Stomach (tissue), 8 donors: ENCODE measurements at regions not wholly inside any gene's neighbourhood (a gene's known extent, or its start where the extent isn't known, plus 50 kb on each side); places are given as distances from the start of the nearest gene placed in this dataset.
"Not testable (repeated sequence)": the region's sequence is repeated elsewhere in the genome, so short reads cannot be mapped to it uniquely, and the experiment has no call there.

ENCODE experiments used
- DNase-seq, 2 donors: peaks; one replicate each; pipeline versions ENCODE4 v3.0.0 to v3.0.0-alpha.2; 2013 to 2019
- H3K27ac ChIP-seq, 5 donors: fragments of 200-600 bp in 4 of 5; sonication (generic) in 4 of 5; one replicate each; pipeline ENCODE4 v1.5.1; 2013 to 2019; ENCODE audit warnings: mild to moderate bottlenecking in 1 of 5, moderate library complexity in 1 of 5
- H3K27me3 ChIP-seq, 3 donors: fragments of 200-600 bp; sonication (generic); one replicate each; pipeline ENCODE4 v1.5.1; 2017 to 2019; ENCODE audit warnings: mixed run types in 1 of 3
- H3K36me3 ChIP-seq, 4 donors: fragments of 200-600 bp; sonication (generic); 1 replicate in 3 of 4; 2 replicates in 1 of 4; pipeline ENCODE4 v1.5.1; 2016 to 2019
- H3K4me1 ChIP-seq, 4 donors: fragments of 200-600 bp; sonication (generic); one replicate each; pipeline ENCODE4 v1.5.1; 2016 to 2019
- H3K4me3 ChIP-seq, 4 donors: fragments of 200-600 bp; sonication (generic) in 3 of 4; one replicate each; pipeline ENCODE4 v1.5.1; 2016 to 2019; ENCODE audit warnings: mild to moderate bottlenecking in 1 of 4
- H3K9me3 ChIP-seq, 4 donors: fragments of 200-600 bp; sonication (generic); one replicate each; pipeline ENCODE4 v1.5.1; 2016 to 2019
- EP300 ChIP-seq: sonication (generic); formaldehyde crosslinking; IDR thresholded peaks from one replicate; pipeline ENCODE4 v1.6.1; 2017; ENCODE audit warnings: antibody characterized with exemption
- POLR2A ChIP-seq, 4 donors: fragments of 450-650 bp; IDR thresholded peaks; one replicate each; pipeline ENCODE4 v1.6.1; 2016; ENCODE audit warnings: antibody characterized with exemption in 4 of 4, control low read depth in 2 of 4, mild to moderate bottlenecking in 1 of 4, moderate library complexity in 1 of 4
- POLR2AphosphoS5 ChIP-seq, 3 donors: sonication (generic); formaldehyde crosslinking; IDR thresholded peaks; one replicate each; pipeline ENCODE4 v1.6.1; 2016; ENCODE audit warnings: antibody characterized with exemption in 3 of 3
- WGBS, 5 donors: extraction: QIAGEN DNeasy Blood & Tissue Kit in 3 of 5; methylation state at CpG; one replicate each; pipeline versions ENCODE4 v1.1.5 to v1.1.7; 2013 to 2018; 5-methylcytosine and 5-hydroxymethylcytosine counted together
- intact Hi-C: fragments of 100-400 bp; cut with DNase I; formaldehyde crosslinking; loops from one replicate; pipeline ENCODE4 v1.15.1; 2023; ENCODE audit warnings: low total_unique reads
- TF ChIP-seq, protein P1 (sequence below), 7 experiments: fragments of 450-650 bp in 4 of 7; fragments of 200-600 bp in 3 of 7; sonication (generic) in 3 of 7; IDR thresholded peaks; one replicate each; pipeline ENCODE4 v1.5.1; 2016 to 2019; ENCODE audit warnings: antibody characterized with exemption in 7 of 7, control low read depth in 2 of 7, mild to moderate bottlenecking in 1 of 7
- donor health status: healthy with polysubstance abuse.
- donor health status: Bipolar disorder and iron deficiency.
- donor health status: healthy.

DNA sequence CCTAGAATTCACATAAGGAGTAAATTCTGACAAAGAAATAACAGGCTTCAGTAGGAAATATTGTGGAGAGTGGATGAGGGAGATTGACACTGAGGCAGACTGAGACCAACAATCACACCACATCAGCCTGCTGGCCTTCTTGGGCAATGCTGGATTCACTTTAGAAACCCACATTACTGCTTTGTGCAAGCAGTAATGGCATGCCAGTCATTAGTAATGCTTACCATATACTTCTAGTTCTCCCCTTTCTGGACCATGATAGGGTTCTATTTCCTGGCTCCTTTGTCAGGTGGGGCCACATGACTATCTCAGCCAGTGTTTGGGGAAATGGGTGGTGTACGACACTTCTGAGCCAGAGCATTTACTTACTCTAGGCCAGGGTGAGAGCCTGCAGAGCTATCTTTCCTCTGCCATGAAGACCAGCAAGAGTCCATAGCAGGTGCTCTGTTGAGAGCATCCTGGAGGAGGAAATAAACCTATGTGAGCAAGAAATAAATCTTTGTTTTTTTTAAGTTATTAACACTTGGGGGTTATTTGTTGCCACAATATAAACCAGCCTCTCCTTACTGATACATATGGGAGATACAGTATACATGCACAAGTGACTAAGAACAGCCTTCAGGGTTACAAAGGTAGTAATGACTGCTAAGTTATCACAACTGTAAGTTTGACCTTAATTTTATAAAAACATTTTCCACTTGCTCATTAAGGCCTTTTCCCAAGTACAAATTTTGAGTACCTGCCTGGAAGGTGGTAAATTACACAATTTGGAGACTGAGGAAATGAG lies 89.3 kb upstream of the TANK start:
- Histone ChIP-seq H3K4me1 (no peaks in the 10 kb centered on the region), H3K36me3 (no peaks in the 10 kb centered on the region), H3K4me3 (no peak overlapping the region), H3K27me3 (no peaks in the 10 kb centered on the region), H3K27ac (no peak overlapping the region), H3K9me3 (no peaks in the 10 kb centered on the region)
- TF ChIP-seq EP300 (no peak), POLR2A (IDR thresholded peaks at IDR 0.05) (no peak), POLR2AphosphoS5 (IDR thresholded peaks at IDR 0.05) (no peak)
- TF ChIP-seq, protein P1, sequence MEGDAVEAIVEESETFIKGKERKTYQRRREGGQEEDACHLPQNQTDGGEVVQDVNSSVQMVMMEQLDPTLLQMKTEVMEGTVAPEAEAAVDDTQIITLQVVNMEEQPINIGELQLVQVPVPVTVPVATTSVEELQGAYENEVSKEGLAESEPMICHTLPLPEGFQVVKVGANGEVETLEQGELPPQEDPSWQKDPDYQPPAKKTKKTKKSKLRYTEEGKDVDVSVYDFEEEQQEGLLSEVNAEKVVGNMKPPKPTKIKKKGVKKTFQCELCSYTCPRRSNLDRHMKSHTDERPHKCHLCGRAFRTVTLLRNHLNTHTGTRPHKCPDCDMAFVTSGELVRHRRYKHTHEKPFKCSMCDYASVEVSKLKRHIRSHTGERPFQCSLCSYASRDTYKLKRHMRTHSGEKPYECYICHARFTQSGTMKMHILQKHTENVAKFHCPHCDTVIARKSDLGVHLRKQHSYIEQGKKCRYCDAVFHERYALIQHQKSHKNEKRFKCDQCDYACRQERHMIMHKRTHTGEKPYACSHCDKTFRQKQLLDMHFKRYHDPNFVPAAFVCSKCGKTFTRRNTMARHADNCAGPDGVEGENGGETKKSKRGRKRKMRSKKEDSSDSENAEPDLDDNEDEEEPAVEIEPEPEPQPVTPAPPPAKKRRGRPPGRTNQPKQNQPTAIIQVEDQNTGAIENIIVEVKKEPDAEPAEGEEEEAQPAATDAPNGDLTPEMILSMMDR (IDR thresholded peaks at IDR 0.05), result no peak
- intact Hi-C loops, result no loop called here
- 71 to 86% (median 83%) methylated on average over 1 of the region's 1 CpG for WGBS, 5 donors
- no peak for DNase-seq

DNA sequence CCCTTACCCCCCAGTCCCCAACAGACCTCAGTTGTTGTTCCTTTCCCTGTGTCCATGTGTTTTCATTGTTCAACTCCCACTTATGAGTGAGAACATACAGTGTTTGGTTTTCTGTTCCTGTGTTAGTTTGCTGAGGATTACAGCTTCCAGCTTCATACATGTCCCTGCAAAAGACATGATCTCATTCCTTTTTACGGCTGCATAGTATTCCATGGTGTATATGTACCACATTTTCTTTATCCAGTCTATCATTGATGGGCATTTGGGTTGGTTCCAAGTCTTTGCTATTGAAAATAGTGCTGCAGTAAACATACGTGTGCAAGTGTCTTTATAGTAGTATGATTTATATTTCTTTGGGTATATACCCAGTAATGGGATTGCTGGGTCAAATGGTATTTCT lies 87.8 kb upstream of the TANK start:
- H3K36me3 ChIP-seq, intact Hi-C loops, H3K4me3 ChIP-seq, H3K4me1 ChIP-seq, H3K27me3 ChIP-seq, DNase-seq, H3K27ac ChIP-seq, H3K9me3 ChIP-seq: not testable (repeated sequence)
- WGBS, 5 donors, result 82 to 97% (median 92%) methylated on average over 2 of the region's 2 CpGs

DNA sequence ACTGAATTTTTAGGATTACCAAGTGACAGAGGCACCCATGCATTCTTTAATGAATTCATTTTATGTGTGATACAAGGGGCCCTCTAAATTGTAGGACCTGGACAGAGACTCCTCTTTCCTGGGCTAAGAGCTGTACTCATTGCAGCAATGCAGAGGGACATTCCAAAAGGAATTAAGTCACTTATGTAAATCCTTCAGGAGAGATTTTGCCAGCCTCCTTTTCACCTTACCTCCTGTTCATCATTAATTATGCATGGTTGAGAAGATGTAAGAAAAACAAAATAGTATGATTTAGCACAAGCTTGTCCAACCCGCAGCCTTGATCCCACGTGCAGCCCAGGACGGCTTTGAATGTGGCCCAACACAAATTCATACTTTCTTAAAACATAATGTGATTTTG lies 84.5 kb upstream of the TANK start:
- Histone ChIP-seq H3K9me3 (no peaks in the 10 kb centered on the region), H3K36me3 (no peaks in the 10 kb centered on the region), H3K4me1 (peaks cover 0 to 13% (median 0%) of the 10 kb centered on the region in 4 donors), H3K27me3 (no peaks in the 10 kb centered on the region), H3K27ac (no peak overlapping the region), H3K4me3 (no peak overlapping the region)
- intact Hi-C loops, result no loop called here
- 96 to 98% (median 97%) methylated on average over 3 of the region's 3 CpGs for WGBS, 5 donors
- DNase-seq, result no peak
- TF ChIP-seq, protein P1 (IDR thresholded peaks at IDR 0.05), result no peak
- TF ChIP-seq POLR2AphosphoS5 (IDR thresholded peaks at IDR 0.05), result no peak
- TF ChIP-seq POLR2A (IDR thresholded peaks at IDR 0.05), result no peak
- TF ChIP-seq EP300, result no peak

DNA sequence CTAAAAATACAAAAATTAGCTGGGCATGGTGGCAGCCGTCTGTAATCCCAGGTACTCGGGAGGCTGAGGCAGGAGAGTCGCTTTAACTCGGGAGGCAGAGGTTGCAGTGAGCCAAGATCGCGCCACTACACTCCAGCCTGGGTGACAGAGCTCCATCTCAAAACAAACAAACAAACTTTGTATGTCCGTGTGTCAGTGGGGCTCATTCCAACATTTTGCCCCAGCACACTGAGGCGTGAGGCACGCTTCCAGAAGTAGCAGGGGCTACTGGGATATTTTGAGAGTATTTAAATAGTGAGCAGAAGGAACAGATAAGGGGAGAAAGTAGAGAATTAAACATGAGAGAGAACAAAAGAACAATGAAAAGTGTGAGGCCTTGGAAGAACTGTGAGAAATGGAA lies 83.3 kb upstream of the TANK start:
- Histone ChIP-seq H3K4me3 (no peak overlapping the region), H3K4me1 (peaks cover 0 to 13% (median 0%) of the 10 kb centered on the region in 4 donors), H3K9me3 (no peaks in the 10 kb centered on the region), H3K27ac (peak overlapping the region in 2 of 5 donors; percentile 30 to 59), H3K36me3 (no peaks in the 10 kb centered on the region), H3K27me3 (no peaks in the 10 kb centered on the region)
- no peak for DNase-seq
- TF ChIP-seq, protein P1 (IDR thresholded peaks at IDR 0.05), result no peak
- TF ChIP-seq EP300 (no peak), POLR2AphosphoS5 (IDR thresholded peaks at IDR 0.05) (no peak), POLR2A (IDR thresholded peaks at IDR 0.05) (no peak)
- WGBS, 5 donors, result 71 to 85% (median 76%) methylated on average over 9 of the region's 9 CpGs
- intact Hi-C loops, result no loop called here
